Retinal pigment epithelial cell (primary cell): ENCODE measurements at regions not wholly inside any gene's neighbourhood (a gene's known extent, or its start where the extent isn't known, plus 50 kb on each side); places are given as distances from the start of the nearest gene placed in this dataset.
"Not testable (repeated sequence)": the region's sequence is repeated elsewhere in the genome, so short reads cannot be mapped to it uniquely, and the experiment has no call there.

Experiments
- DNase-seq: peaks from one replicate; pipeline ENCODE4 v3.0.0-alpha.2; 2010; ENCODE audit warnings: low read depth
- H3K4me3 ChIP-seq: 2 replicates; pipeline ENCODE4 v1.5.1; 2011; ENCODE audit warnings: mild to moderate bottlenecking, low read length, control low read depth, moderate library complexity
- TF ChIP-seq, protein P1 (sequence below): conservative IDR thresholded peaks from 2 replicates; pipeline ENCODE4 v1.5.1; 2011; ENCODE audit warnings: low read depth, low read length, control low read depth, inconsistent platforms

- no peak for DNase-seq
- H3K4me3 ChIP-seq: no peak overlapping the region
- TF ChIP-seq, protein P1, sequence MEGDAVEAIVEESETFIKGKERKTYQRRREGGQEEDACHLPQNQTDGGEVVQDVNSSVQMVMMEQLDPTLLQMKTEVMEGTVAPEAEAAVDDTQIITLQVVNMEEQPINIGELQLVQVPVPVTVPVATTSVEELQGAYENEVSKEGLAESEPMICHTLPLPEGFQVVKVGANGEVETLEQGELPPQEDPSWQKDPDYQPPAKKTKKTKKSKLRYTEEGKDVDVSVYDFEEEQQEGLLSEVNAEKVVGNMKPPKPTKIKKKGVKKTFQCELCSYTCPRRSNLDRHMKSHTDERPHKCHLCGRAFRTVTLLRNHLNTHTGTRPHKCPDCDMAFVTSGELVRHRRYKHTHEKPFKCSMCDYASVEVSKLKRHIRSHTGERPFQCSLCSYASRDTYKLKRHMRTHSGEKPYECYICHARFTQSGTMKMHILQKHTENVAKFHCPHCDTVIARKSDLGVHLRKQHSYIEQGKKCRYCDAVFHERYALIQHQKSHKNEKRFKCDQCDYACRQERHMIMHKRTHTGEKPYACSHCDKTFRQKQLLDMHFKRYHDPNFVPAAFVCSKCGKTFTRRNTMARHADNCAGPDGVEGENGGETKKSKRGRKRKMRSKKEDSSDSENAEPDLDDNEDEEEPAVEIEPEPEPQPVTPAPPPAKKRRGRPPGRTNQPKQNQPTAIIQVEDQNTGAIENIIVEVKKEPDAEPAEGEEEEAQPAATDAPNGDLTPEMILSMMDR: no peak
Observed at GRCh38 chr9:31556667-31557463, 827.6 kb upstream of the ACO1 start.

GRCh38 chr9:31572190-31572589, 812.3 kb upstream of the ACO1 start:
- H3K4me3 ChIP-seq, DNase-seq: not testable (repeated sequence)

- DNase-seq: no peak
- H3K4me3 ChIP-seq: no peak overlapping the region
Observed at GRCh38 chr9:31573561-31573960, 810.9 kb upstream of the ACO1 start.

GRCh38 chr9:31574006-31574765, 810.3 kb upstream of the ACO1 start:
- DNase-seq: peak; percentile 26
- H3K4me3 ChIP-seq: no peak overlapping the region
- TF ChIP-seq, protein P1: no peak

More at GRCh38 chr9:31573561-31573960, 810.9 kb upstream of the ACO1 start:
- TF ChIP-seq, protein P1: no peak

DNA sequence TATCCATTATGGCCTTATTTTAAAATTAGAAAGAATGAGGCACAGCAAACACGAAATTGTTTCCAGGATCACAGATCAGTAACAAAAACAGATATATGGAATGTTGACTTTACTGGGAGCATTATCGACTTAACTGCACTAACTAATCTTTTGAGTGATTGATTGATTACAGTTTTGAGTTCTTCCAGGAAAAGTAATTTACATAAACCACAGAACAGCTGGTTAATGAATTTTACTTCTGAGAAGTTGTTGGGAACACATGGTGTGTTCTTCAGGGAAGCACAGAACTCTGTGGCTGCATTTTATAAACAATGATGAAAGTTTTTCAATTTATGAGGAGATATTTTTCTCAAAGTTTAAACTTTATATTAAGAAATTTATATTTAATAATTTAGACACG, 802.4 kb upstream of the ACO1 start:
- DNase-seq: no peak
- TF ChIP-seq, protein P1: no peak
- H3K4me3 ChIP-seq: no peak overlapping the region

- TF ChIP-seq, protein P1: no peak
- no peak for DNase-seq
- no peak overlapping the region for H3K4me3 ChIP-seq
Observed at GRCh38 chr9:31582561-31582960, 801.9 kb upstream of the ACO1 start.

- TF ChIP-seq, protein P1: no peak
- H3K4me3 ChIP-seq: no peak overlapping the region
- no peak for DNase-seq
Observed at GRCh38 chr9:31585158-31585557, 799.3 kb upstream of the ACO1 start.
